ENCODE measurements at regions not wholly inside any gene's neighbourhood (a gene's known extent, or its start where the extent isn't known, plus 50 kb on each side); places are given as distances from the start of the nearest gene placed in this dataset.

DNA sequence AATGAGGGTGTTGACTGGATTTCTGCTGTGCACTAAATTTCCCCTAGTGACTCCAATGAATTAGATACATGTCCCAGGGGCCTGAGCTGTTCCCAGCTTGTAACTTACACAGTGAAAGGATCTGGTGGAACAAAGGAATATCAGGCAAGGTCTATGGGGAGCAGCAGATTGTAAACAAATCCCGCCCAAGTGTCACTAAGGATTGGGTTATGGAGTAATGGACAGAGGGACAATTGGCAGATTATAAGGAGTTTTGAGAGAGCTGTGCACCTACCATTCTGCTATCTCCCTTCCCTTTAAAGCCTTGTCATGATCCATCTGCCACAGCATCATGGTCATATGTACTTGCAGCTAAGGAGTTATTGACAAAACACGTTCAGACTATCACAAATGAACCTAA lies 183.0 kb downstream of the RAB11FIP2 start:
- no peak for DNase-seq

DNA sequence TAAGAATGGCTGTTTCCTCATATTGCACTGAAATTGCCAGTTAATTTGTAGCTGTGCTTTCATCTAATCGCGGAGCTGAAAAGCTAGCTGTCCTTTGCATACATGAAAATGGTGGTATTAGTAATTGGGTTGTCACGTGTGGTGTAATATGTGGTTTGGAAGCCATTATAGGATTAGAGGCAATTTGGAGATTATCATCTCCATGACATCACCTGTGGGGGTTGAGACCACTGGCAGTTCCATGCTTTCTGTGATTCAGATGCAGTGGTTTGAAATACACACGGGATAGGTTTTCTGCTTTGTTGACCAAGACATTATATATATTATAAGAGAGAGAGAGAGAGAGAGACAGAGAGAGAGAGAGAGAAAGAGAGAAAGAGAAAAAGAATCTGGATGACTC lies 180.8 kb downstream of the RAB11FIP2 start:
- DNase-seq, result no peak

GRCh38 chr10:117868151-117868550 lies 178.6 kb downstream of the RAB11FIP2 start:
- no peak for DNase-seq

- DNase-seq, result no peak
Measured at GRCh38 chr10:117875793-117876192, 170.9 kb downstream of the RAB11FIP2 start.

DNA sequence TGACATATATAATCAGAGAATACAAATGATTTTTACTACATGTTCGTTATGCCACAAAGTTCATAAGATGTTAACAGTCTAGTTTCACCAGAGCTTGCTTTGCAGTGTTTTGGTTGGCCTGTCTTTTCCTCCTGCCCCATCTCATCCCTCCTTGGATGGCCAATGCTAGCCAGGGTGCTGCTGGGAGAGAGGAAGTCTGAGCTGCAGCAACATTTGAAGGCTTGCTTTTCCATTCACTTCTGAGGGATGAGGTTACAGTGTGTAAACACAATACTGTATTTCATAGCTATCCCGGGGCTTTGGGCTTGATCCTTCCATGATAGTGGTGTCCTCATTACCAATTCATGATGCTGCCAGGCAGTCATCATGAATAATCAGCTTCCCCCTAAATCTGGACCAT lies 170.5 kb downstream of the RAB11FIP2 start:
- DNase-seq, result no peak

DNA sequence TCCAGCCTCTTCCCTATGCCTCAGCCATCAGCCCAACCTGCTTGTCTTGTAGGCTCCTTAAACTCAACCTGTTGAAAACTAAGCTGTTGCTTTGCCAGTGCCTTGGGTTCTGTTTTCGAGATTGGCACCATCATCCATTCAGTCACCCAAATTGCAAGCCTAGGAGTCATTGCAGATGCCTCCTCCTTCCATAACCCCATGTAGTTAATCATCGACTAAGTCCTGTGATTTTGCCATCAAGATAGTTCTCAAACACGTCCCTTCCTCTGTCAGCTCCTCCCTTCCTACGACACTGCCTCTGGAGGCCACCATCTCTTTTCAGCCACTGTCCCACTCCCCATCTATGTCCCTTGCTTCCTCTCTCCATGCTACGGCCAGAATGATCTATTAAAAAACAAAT lies 168.1 kb downstream of the RAB11FIP2 start:
- DNase-seq, result no peak

- no peak for DNase-seq
Measured at GRCh38 chr10:117884093-117884492, 162.6 kb downstream of the RAB11FIP2 start.

DNA sequence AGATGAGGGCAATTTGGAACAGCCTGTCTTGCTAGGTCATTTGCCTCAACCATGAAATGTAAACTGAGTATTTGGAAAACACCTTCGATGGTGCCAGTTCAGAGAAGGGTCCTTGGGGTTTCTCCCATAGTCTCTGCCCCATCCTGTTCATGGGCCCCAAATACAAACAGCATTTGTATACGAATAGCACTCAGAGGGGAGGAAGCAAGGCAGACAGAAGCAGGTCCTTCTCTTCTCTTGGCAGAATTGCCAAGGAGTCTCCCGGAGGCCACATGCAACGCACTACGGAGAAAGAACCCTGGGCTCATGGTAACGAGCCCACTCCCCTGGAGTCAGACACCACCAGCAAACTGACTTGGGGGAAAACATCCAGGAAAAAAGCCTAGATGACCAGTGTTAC lies 162.1 kb downstream of the RAB11FIP2 start:
- DNase-seq, result no peak

DNA sequence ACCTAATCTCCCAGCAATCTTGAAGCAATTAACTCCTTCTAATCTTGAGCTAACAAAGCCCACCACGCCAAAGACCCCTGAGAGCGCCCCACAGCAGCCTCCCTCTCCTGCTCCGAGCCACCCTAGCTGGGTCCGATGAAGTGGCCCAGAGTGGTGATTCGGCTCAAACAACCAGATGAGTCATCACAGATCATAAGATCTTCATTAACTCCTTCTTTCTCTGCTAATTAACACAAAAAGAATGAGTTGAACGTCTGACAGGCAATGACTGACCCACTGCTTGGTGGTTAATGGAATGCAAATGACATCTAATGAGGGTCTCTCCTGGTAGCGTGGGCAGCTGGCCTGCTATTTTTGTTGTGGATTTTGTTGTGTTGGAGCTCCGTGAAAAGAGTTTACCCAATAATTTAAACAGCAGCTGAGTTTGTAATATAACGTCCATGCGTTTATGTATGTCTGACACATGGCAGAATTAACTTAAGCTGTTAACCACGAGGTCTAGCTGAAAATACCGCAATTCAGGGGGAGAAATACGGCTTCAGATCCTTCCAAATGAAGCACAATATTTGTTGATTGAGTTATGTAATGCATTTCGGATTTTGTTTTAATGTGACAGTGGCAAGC lies 161.4 kb downstream of the RAB11FIP2 start:
- no peak for DNase-seq

DNA sequence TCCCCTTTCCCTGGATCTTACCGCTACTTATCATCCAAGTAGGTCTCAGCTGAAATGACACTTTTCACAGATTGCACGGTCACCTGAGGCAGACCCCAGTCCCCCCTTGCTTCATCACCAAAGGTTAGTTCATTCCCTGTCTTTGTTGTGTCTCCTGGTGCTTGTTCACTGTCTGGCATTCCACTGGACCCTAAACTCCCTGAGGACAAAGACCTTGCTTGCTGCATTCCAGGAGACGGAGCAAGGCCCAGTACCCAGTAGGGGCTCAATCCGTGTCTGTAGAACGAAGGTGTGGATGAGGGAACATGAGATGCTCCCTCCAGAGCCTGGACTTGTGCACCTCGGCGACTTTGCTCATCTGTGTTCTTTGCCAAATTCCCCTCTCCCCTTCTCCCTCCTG lies 160.0 kb downstream of the RAB11FIP2 start:
- DNase-seq, result no peak

GRCh38 chr10:117889664-117890063 lies 157.1 kb downstream of the RAB11FIP2 start:
- no peak for DNase-seq

DNA sequence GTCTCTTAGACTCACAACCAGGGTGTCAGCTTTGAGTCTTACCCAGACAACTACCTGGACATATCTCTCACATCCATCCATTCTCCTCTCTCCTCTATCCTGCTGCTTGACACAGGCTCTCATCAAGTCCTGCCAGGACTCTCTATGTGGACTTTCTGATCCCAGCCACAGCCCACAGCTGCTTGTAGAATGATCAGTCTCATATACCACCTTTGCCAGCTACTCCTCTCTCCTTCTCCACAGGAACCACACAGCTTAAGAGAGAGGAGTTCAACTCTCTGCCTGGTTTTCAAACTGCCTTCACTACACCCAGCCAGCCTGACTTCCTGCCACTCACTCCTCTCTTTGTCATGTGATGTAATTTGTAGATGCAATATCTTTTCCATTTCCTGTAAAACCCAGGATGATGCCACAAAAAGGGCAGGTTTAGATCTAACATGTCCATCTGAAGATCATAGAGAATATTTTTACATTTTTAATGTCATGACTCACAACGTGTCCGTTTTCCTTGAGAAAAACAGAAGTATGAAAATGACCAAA lies 154.0 kb downstream of the RAB11FIP2 start:
- DNase-seq, result no peak

GRCh38 chr10:117894339-117894738 lies 152.4 kb downstream of the RAB11FIP2 start:
- DNase-seq, result no peak

- no peak for DNase-seq
Measured at GRCh38 chr10:117896517-117896916, 150.2 kb downstream of the RAB11FIP2 start.

DNA sequence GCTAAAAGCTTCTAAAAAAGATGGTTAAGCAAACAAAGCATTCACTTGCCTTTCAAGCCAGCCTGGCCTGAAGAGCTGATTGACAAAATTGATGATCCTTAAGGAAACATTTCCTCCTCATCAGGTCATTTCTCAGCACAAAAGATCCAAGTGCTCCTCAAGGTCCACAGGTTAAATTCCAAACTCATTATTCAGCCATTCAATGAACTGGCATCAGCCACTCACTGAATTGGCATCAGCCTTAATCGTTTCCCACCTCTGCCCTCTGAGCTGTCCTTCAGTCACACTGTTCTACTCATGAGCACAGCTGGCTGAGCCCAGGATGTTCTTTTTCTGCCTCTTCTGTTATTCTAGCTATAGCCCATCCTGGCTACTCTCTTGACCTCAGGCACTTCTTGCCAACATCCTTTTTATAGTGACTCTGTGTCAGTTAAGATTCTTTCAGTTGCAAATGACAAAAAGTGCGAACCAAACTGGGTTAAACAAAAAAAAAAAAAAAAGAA lies 147.5 kb downstream of the RAB11FIP2 start:
- DNase-seq, result no peak

DNA sequence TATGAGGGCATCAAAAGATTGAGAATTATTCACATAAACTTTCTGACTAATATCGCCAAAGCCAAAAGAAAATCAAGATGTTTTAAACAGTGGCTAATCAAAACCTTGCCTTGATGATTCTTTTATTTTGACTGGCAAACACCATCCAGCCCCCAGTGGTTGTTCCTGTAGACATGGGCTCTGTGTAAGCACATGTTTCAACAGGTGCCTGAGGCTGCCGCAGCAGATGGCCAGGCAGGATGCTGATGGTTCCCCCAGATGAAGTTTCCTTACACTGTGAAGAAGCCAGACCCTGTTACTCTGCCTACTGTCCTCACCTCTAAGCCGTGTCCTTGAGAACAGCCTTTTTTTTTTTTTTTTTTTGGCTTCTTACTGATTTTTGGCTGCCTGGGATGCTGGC lies 146.5 kb downstream of the RAB11FIP2 start:
- no peak for DNase-seq

DNA sequence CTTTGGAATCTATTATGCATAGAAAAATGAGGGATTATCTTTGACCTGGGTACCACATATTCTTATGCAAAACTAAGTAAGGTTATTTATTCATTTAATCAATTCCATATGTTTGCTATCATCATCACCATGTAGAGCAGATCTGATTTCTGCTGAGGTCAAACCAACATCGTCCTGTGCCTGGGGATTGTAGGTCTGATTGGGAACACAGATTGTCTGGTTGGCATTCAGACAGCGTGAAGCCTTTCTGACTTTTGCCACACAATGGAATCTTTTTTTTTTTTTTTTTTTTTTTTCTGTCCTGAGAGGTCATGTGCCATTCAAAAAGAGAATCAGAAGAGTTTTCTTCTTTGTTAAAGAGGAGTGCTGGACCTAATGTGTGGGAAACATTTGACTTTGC lies 142.9 kb downstream of the RAB11FIP2 start:
- no peak for DNase-seq

DNA sequence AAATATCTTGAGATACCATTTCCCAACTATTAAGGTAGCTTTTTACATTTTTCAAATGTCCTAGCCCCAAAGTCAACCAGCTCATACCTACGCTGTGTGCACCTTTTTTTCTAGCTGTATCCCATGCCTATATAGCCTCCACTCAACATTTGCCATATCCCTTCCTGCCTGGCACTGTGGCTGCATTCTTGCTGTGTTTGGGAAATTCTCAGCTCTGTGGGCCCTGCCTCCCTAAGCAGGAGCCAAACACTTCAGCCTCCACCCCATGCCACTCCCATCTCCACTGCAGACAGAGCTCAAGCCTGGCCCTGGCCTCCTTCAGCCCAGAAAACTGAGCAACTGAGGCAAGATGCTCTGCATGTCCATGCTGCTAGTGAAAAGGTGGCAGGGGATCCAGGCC lies 141.3 kb downstream of the RAB11FIP2 start:
- DNase-seq, result no peak

DNA sequence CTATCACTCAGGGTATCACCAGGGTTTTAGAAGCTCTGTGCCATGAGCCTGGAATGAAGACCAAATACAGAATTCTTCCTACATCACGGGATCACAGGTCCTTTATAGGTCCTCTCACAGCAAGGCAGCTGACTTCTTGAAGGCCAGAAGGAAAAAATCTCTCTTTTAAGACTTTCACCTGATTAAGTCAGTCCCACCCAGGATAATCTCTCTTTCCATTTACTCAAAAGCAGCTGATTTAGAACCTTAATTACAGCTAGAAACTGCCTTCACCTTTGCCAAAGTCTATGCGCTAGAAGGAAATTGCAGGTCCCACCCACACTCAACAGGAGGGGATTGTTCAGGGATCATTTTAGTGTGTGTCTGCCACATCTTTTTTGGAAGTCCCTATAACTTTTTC lies 135.1 kb downstream of the RAB11FIP2 start:
- no peak for DNase-seq

GRCh38 chr10:117914334-117914733 lies 132.4 kb downstream of the RAB11FIP2 start:
- no peak for DNase-seq

GRCh38 chr10:117920956-117921355 lies 125.8 kb downstream of the RAB11FIP2 start:
- DNase-seq, result no peak

DNA sequence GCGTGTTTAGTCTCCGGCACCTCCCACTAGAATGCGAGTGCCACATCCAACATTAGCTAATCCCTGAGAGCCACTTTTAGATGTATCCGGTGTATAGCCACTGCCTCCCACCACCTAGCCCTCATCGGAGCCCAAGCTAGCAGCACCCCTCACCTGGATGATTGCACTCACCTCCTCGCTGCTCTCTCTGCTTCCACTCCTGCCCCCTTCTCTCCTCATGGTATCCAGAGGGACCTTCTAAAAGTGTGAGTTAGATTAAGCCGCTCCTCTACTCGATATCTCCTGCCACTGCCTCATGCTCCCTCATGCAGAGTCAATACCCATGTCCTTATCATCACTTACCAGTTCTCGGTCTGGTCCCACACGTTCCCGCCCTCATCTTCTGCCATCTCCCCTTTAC lies 125.3 kb downstream of the RAB11FIP2 start:
- no peak for DNase-seq

- no peak for DNase-seq
Measured at GRCh38 chr10:117924820-117925219, 121.9 kb downstream of the RAB11FIP2 start.

DNA sequence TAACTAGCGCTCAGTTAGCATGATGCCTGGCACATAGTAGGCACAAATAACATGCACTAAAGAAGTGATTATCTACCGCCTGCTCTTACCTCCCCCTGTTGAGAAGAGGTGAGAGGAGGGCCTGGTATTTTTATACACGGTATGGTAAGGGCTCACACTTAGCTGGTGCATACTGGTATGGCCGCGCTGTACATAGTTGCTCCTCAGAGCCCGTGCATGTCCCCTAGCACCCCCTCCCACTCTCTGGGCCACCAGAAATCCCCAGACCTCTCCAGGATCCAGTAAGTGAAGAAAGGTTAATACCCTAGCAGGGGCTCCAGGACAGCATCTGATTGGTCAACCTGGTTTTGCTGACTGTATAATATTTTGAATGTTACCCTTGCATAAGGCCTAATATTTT lies 121.4 kb downstream of the RAB11FIP2 start:
- no peak for DNase-seq

All from muscle of back (tissue), 3 donors.